DMS53 (cell line): ENCODE measurements at regions not wholly inside any gene's neighbourhood (a gene's known extent, or its start where the extent isn't known, plus 50 kb on each side); places are given as distances from the start of the nearest gene placed in this dataset.
"Not testable (repeated sequence)": the region's sequence is repeated elsewhere in the genome, so short reads cannot be mapped to it uniquely, and the experiment has no call there.

Experiments
- DNase-seq: peaks from one replicate; lab custom pipeline; 2025; lab: John Stamatoyannopoulos, UW

- no peak for DNase-seq
Observed at GRCh38 chr5:42989190-42989589, 50.9 kb downstream of the ANXA2R start.

DNA sequence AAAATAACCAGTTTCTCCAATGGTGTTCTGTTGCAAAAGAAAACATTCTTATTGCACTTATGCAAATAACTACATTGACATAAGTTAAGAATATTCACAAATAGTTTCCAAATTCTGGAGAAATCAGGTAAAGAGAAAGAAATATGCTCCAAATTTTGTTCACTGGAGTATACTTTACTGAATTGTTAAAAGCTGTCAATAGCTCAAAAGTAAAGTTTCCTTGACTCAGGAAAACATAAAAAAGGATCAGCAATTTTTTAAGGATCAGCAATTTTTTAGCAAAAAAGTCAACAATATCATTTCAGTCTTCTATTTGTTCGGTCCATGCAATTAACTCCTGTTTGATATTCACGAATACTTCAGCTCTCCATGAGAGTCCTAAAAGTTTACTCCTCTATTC lies 51.6 kb downstream of the ANXA2R start:
- DNase-seq: no peak

- DNase-seq: peak; percentile 25
Observed at GRCh38 chr5:42985129-42986037, 54.7 kb downstream of the ANXA2R start.

- no peak for DNase-seq
Observed at GRCh38 chr5:42984307-42984706, 55.8 kb downstream of the ANXA2R start.

DNA sequence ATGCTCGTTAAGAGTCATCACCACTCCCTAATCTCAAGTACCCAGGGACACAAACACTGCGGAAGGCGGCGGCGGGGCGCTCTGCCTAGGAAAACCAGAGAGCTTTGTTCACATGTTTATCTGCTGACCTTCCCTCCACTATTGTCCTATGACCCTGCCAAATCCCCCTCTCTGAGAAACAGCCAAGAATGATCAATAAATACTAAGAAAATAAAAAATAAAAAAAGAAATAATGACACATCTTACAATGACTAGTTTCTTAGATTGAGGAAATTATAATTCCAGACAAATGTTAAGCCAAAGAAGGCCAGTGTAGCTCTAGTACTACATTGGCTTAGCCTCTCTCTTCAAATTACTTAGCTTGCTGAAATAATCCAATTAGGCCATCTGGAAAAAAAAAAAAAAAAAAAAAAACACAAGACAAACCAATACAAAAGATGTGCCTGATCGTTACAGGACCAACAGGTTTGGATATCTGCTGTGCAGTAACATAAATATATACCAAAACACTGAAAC lies 58.0 kb downstream of the ANXA2R start:
- DNase-seq: peak; percentile 50

DNA sequence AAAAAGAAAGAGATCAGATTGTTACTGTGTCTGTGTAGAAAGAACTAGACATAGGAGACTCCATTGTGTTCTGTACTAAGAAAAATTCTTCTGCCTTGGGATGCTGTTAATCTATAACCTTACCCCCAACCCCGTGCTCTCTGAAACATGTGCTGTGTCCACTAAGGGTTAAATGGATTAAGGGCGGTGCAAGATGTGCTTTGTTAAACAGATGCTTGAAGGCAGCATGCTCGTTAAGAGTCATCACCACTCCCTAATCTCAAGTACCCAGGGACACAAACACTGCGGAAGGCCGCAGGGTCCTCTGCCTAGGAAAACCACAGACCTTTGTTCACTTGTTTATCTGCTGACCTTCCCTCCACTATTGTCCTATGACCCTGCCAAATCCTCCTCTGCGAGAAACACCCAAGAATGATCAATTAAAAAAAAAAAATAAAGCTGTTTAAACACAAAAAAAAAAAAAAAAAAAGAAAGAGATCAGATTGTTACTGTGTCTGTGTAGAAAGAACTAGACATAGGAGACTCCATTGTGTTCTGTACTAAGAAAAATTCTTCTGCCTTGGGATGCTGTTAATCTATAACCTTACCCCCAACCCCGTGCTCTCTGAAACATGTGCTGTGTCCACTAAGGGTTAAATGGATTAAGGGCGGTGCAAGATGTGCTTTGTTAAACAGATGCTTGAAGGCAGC lies 58.6 kb downstream of the ANXA2R start:
- not testable (repeated sequence) for DNase-seq

DNA sequence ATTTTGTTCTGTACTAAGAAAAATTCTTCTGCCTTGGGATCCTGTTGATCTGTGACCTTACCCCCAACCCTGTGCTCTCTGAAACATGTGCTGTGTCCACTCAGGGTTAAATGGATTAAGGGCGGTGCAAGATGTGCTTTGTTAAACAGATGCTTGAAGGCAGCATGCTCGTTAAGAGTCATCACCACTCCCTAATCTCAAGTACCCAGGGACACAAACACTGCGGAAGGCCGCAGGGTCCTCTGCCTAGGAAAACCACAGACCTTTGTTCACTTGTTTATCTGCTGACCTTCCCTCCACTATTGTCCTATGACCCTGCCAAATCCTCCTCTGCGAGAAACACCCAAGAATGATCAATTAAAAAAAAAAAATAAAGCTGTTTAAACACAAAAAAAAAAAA lies 59.1 kb downstream of the ANXA2R start:
- not testable (repeated sequence) for DNase-seq

DNA sequence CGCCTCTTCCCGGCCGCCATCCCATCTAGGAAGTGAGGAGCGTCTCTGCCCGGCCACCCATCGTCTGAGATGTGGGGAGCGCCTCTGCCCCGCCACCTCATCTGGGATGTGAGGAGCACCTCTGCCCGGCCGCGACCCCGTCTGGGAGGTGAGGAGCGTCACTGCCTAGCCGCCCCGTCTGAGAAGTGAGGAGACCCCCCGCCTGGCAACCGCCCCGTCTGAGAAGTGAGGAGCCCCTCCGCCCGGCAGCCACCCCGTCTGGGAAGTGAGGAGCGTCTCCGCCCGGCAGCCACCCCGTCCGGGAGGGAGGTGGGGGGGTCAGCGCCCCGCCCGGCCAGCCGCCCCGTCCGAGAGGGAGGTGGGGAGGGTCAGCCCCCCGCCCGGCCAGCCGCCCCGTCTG lies 59.7 kb downstream of the ANXA2R start:
- DNase-seq: not testable (repeated sequence)

- DNase-seq: not testable (repeated sequence)
Observed at GRCh38 chr5:42979242-42979641, 60.9 kb downstream of the ANXA2R start.

GRCh38 chr5:42974536-42974935 lies 65.6 kb downstream of the ANXA2R start:
- no peak for DNase-seq

DNA sequence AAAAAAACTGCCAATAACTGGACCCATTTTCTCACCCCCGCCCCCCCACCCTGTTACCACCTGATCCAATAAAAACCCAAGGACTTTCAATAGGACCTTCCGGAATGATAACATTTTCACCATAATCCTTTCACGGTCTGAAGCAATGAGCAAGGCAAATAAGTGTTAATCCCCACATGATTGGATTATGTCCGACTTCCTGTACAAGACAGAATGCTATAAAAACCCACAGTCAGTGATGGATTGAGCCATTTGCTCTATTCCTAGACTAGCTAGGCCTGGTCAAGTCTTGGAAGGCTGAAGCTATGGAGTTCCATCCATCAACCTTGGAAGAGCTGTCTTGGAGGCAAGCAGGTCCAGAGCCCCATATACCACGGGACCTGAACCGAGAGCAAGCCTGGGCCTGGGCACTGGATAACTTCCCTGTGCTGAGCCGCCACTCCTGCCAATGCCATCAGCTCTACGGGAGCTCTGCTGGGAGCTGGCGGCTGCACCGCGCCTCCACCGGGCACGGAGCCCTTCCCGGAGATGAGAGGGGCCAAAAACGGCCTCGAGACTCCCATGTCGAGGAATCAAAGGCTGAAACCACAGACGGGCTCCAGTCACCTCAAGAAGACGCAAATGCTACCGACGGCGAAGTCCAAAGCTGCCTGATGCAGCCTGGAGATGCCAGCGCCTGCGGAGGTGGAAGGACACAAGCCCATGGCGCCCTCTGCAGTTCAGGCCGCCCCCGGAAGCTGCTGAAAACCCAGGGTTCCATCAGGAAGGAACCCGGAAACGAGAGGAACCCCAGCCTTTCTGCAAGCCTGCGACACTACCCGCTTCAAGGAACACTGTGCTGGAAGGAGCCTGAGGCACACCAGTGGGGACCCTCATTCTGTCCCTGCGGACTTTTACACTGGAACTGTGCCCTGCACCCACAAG lies 69.2 kb downstream of the ANXA2R start:
- peak; percentile 54 for DNase-seq

- no peak for DNase-seq
Observed at GRCh38 chr5:42965934-42966333, 74.2 kb downstream of the ANXA2R start.

DNA sequence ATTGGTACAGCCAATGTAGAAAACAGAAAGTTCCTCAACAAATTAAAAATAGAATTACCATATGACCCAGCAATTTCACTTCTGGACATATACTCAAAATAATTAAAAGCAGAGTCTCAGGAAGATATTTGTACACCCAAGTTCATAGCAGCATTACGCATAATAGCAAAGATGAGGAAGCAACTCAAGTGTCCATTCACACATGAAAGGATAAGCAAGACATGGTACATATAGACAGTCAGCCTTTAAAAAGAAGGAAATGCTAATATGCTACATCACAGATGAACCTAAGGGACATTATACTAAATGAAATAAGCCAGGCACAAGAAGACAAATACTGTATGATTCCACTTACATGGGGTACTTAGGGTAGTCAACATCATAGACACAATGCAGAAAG lies 76.7 kb downstream of the ANXA2R start:
- no peak for DNase-seq

DNA sequence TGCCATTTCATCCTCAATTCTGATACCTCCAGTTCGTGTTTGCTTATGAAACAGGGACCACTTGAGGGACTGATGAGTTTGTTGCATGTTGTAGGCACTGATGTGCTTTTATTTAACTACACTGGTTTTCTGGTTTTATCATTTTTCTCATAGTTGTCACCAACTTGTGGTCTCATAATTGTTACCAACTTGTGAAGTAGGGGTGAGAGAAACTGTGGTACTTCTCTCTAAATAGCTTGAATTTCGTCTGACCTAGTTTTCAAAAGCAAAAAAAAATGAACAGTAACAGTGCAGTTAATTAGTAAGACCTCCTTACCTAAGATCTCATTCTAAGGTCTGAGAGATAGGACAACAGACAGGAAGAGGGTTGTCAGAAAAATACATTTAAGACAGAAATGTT lies 78.0 kb downstream of the ANXA2R start:
- DNase-seq: no peak

GRCh38 chr5:42960506-42960905 lies 79.6 kb downstream of the ANXA2R start:
- no peak for DNase-seq

DNA sequence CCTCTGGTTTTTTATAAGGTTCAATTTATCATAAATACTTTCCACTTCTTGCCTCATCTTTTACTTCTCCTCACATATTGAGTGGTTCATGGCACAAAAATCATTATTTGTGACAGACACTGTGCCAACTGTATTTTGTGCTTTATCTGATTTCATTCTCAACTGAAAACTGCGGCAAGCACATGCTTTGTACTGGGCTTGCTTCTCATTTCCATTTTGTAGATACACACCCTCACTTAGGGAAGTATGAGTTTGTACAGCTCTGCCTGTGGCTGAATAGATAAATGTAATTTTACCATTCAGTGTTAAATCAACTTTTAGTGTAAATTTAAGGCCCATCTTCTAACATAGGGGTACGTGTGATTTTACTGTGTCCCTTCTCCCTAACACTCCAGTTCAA lies 83.6 kb downstream of the ANXA2R start:
- no peak for DNase-seq

DNA sequence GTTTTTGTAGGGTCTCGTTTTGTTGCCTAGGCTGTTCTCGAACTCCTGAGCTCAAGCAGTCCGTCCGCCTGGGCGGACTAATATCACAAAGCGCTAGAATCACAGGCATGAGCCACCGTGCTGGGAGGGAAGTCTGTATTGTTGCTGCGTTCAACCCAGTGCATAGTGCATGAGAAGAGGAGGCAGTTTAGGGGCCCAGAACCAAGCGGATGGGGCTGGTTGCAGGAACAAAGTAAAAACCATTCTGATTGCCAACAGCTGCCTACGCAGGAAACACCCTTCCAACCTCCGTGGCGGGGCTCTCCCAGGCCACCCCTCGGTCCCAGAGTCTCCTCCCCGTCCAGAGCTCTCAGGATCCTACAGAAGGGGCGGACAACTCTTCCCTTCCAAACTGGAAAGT lies 87.1 kb downstream of the ANXA2R start:
- no peak for DNase-seq

DNA sequence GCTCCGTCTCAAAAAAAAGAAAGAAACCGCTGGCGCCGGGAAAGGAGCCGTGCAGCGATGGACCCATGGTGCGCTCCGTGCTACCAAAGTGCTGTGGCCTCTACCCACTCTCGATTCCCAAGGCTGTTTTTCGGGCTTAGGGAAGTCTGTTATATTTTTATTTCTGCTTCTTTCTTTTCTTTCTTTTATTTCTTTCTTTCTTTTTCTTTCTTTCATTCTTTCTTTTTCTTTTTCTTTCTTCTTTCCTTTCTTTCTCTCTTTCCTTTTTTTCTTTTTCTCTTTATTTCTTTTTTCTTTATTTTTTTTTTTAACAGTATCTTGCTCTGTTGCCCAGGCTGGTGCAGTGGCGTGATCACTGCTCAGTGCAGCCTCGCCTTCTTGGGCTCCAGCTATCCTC lies 87.5 kb downstream of the ANXA2R start:
- peak; percentile 33 for DNase-seq

DNA sequence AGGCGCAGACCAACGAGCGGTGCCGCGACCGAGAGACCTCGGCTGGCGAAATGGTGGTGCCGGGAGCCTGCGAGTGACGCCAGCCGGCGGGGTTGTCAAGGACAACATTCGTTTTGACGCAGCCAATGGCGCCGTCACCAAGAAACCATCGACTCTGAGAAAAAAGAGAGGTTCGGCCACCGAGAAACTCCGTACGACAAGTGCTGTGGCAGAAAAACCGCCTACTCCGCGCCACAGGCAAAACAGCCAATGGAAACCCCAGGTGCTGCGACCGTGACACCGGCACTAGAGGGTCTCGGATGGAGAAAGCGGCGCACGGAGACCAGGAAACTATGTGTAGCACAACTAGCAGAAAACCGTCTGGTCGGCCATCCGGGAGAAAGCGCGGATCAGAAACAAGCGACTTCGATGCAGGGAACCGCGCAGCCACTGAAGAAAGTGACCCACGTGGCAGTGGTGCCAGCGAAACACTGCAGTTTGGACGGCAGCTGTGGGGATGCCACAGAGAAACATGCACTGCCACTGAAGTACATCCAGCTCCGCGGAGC lies 88.8 kb downstream of the ANXA2R start:
- peak; percentile 82 for DNase-seq

- peak; percentile 78 for DNase-seq
Observed at GRCh38 chr5:42950456-42951292, 89.4 kb downstream of the ANXA2R start.

GRCh38 chr5:42950116-42950455 lies 90.0 kb downstream of the ANXA2R start:
- no peak for DNase-seq
